Inflammatory macrophage treated with lipopolysaccharide for 1 hour (primary cell): ENCODE measurements at regions not wholly inside any gene's neighbourhood (a gene's known extent, or its start where the extent isn't known, plus 50 kb on each side); places are given as distances from the start of the nearest gene placed in this dataset.

Experiments
- DNase-seq, 2 donors: peaks; one replicate each; pipeline ENCODE4 v3.0.0-alpha.2; 2020 to 2022

GRCh38 chr6:14258695-14259593 lies 141.4 kb downstream of the CD83 start:
- no peak for DNase-seq

- DNase-seq, result no peak
These were observed 142.1 kb downstream of the CD83 start for GRCh38 chr6:14259594-14260152.

GRCh38 chr6:14260839-14261238 lies 143.3 kb downstream of the CD83 start:
- no peak for DNase-seq

GRCh38 chr6:14263881-14264424 lies 146.4 kb downstream of the CD83 start:
- no peak for DNase-seq

GRCh38 chr6:14265049-14266021 lies 147.8 kb downstream of the CD83 start:
- no peak for DNase-seq

GRCh38 chr6:14266266-14266665 lies 148.7 kb downstream of the CD83 start:
- no peak for DNase-seq

- no peak for DNase-seq
These were observed 150.5 kb downstream of the CD83 start for GRCh38 chr6:14267885-14268660.

- no peak for DNase-seq
These were observed 151.9 kb downstream of the CD83 start for GRCh38 chr6:14269436-14269835.

GRCh38 chr6:14270142-14270893 lies 152.7 kb downstream of the CD83 start:
- no peak for DNase-seq

GRCh38 chr6:14270925-14271788 lies 153.6 kb downstream of the CD83 start:
- peak; percentile 66 to 87 for DNase-seq

- peak; percentile 55 to 89 for DNase-seq
These were observed 154.5 kb downstream of the CD83 start for GRCh38 chr6:14271789-14272736.

GRCh38 chr6:14272737-14273085 lies 155.1 kb downstream of the CD83 start:
- no peak for DNase-seq

- peak; percentile 40 to 56 for DNase-seq
These were observed 155.6 kb downstream of the CD83 start for GRCh38 chr6:14273191-14273590.

- DNase-seq, result no peak
These were observed 156.4 kb downstream of the CD83 start for GRCh38 chr6:14274016-14274415.

- no peak for DNase-seq
These were observed 157.2 kb downstream of the CD83 start for GRCh38 chr6:14274546-14275492.

GRCh38 chr6:14275493-14275851 lies 157.9 kb downstream of the CD83 start:
- DNase-seq, result no peak

GRCh38 chr6:14276071-14276470 lies 158.5 kb downstream of the CD83 start:
- DNase-seq, result no peak
